Tibial artery (tissue), 4 donors: ENCODE measurements at regions not wholly inside any gene's neighbourhood (a gene's known extent, or its start where the extent isn't known, plus 50 kb on each side); places are given as distances from the start of the nearest gene placed in this dataset.

Source experiments
- DNase-seq, 2 donors: peaks; one replicate each; pipeline ENCODE4 v3.0.0-alpha.2; 2019
- H3K27ac ChIP-seq, 2 donors: fragments of 200-600 bp; sonication (generic) in 1 of 2; 1 replicate in 1 of 2; 2 replicates in 1 of 2; pipeline ENCODE4 v1.5.1; 2018 to 2019; ENCODE audit warnings: mild to moderate bottlenecking in 1 of 2
- H3K27me3 ChIP-seq, 2 donors: fragments of 200-600 bp; sonication (generic) in 1 of 2; one replicate each; pipeline versions ENCODE4 v1.5.1 to v1.6.0; 2016 to 2019
- H3K36me3 ChIP-seq, 3 donors: fragments of 200-600 bp; sonication (generic) in 2 of 3; one replicate each; pipeline ENCODE4 v1.5.1; 2016 to 2019; ENCODE audit warnings: mild to moderate bottlenecking in 2 of 3
- H3K4me1 ChIP-seq, 4 donors: fragments of 200-600 bp; sonication (generic) in 2 of 4; 1 replicate in 3 of 4; 2 replicates in 1 of 4; pipeline ENCODE4 v1.5.1; 2016 to 2019
- H3K4me3 ChIP-seq, 2 donors: fragments of 200-600 bp; sonication (generic) in 1 of 2; 1 replicate in 1 of 2; 2 replicates in 1 of 2; pipeline ENCODE4 v1.5.1; 2018 to 2019; ENCODE audit warnings: mild to moderate bottlenecking in 2 of 2
- H3K9me3 ChIP-seq, 3 donors: fragments of 200-600 bp; sonication (generic) in 1 of 3; one replicate each; pipeline ENCODE4 v1.5.1; 2016 to 2019
- intact Hi-C: fragments of 100-400 bp; cut with DNase I; formaldehyde crosslinking; loops from one replicate; pipeline ENCODE4 v1.15.0; 2023; ENCODE audit warnings: low total_unique reads
- TF ChIP-seq, protein P1 (sequence below), 2 experiments: fragments of 200-600 bp in 1 of 2; fragments of 450-650 bp in 1 of 2; IDR thresholded peaks; one replicate each; pipeline ENCODE4 v1.5.1; 2017 to 2019; ENCODE audit warnings: antibody characterized with exemption in 2 of 2, mild to moderate bottlenecking in 1 of 2, moderate library complexity in 1 of 2

DNA sequence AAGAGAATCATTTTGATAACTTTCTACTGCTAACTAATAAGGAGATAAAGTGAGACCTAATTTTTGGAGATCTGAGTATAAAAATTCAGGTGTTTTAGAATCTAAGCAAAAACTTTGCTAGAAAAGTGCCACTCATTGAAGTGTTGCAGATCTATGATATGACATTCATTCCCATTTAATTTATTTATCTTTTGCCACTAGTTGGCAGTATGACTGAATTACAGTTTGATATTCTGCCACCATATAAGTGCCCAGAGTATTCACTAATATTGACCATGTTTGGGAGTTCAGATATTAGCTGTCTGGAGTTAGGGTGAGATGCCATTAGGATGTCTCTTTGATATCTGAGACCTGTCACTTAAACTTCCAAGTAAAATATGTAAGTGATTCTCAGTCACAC is 251.3 kb upstream of the GBE1 start:
- Histone ChIP-seq H3K4me1 (no peaks in the 10 kb centered on the region), H3K27me3 (no peaks in the 10 kb centered on the region), H3K36me3 (no peaks in the 10 kb centered on the region), H3K4me3 (no peak overlapping the region), H3K27ac (no peak overlapping the region), H3K9me3 (peaks cover 0 to 16% (median 11%) of the 10 kb centered on the region in 3 donors)
- TF ChIP-seq, protein P1, sequence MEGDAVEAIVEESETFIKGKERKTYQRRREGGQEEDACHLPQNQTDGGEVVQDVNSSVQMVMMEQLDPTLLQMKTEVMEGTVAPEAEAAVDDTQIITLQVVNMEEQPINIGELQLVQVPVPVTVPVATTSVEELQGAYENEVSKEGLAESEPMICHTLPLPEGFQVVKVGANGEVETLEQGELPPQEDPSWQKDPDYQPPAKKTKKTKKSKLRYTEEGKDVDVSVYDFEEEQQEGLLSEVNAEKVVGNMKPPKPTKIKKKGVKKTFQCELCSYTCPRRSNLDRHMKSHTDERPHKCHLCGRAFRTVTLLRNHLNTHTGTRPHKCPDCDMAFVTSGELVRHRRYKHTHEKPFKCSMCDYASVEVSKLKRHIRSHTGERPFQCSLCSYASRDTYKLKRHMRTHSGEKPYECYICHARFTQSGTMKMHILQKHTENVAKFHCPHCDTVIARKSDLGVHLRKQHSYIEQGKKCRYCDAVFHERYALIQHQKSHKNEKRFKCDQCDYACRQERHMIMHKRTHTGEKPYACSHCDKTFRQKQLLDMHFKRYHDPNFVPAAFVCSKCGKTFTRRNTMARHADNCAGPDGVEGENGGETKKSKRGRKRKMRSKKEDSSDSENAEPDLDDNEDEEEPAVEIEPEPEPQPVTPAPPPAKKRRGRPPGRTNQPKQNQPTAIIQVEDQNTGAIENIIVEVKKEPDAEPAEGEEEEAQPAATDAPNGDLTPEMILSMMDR (IDR thresholded peaks at IDR 0.05): no peak
- DNase-seq: no peak
- intact Hi-C loops: no loop called here

DNA sequence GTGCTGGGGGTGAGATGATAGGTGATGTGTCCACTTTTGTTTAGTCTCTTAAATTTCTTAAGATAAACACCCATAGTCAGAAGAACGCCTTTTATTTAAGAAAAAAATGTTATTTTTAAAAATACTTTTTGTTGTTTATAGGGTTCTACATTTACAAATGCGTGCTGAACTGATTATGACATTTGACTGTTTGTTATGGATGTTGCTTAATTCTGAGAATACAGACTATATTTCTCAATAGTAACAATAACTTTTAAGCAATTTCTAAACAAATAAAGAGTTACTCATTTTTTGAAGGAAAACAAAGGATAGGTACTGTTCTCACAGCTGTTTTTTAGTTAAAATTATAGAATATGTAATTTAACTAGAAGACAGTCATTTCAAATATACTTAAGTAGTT is 249.9 kb upstream of the GBE1 start:
- DNase-seq: no peak
- Histone ChIP-seq H3K4me3 (no peak overlapping the region), H3K36me3 (no peaks in the 10 kb centered on the region), H3K27ac (no peak overlapping the region), H3K9me3 (peaks cover 0 to 17% (median 16%) of the 10 kb centered on the region in 3 donors), H3K4me1 (no peaks in the 10 kb centered on the region), H3K27me3 (no peaks in the 10 kb centered on the region)
- intact Hi-C loops: no loop called here
- TF ChIP-seq, protein P1 (IDR thresholded peaks at IDR 0.05): no peak

DNA sequence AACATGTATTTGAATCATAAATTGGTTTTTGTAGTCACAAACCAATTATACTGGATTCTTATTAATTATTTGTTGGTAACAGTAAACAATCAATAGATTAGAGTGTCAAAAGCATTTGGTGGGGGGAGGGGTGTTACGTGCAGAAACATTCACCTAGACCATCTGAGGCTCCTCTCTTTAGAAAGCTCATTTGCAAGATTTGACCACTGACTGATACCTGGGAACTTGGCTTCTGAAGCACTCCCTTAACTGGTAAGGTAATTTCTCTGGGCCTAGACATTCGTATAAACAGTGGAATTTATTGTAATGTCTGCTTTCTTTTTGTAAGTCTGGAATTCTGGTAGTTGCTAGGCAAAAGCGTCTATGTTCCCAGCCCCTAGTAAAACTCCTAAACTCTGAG is 243.8 kb upstream of the GBE1 start:
- intact Hi-C loops: no loop called here
- TF ChIP-seq, protein P1 (IDR thresholded peaks at IDR 0.05): no peak
- Histone ChIP-seq H3K36me3 (no peaks in the 10 kb centered on the region), H3K4me3 (no peak overlapping the region), H3K9me3 (peaks cover 0 to 6% (median 6%) of the 10 kb centered on the region in 3 donors), H3K4me1 (peaks cover 0 to 6% (median 0%) of the 10 kb centered on the region in 4 donors), H3K27ac (no peak overlapping the region), H3K27me3 (no peaks in the 10 kb centered on the region)
- DNase-seq: no peak

DNA sequence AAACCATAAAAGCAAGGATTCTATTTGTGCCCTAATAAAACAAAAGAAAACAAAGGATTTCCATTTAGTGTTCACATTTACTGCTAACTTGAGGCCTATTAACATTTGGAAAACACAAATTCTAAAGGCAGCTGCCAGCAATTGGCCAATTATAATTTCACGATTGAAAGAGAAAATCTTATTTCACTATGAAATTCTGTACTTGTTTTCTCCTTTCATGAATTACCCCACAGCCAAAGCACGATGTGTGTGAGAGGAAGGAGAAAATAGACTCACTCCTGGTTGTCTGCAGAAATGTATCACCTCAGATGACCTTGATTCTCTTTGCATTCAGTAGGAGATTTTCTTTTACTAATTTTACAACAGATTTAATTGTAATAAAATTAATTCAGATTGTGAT is 242.8 kb upstream of the GBE1 start:
- intact Hi-C loops: no loop called here
- no peak overlapping the region for H3K4me3 ChIP-seq

DNA sequence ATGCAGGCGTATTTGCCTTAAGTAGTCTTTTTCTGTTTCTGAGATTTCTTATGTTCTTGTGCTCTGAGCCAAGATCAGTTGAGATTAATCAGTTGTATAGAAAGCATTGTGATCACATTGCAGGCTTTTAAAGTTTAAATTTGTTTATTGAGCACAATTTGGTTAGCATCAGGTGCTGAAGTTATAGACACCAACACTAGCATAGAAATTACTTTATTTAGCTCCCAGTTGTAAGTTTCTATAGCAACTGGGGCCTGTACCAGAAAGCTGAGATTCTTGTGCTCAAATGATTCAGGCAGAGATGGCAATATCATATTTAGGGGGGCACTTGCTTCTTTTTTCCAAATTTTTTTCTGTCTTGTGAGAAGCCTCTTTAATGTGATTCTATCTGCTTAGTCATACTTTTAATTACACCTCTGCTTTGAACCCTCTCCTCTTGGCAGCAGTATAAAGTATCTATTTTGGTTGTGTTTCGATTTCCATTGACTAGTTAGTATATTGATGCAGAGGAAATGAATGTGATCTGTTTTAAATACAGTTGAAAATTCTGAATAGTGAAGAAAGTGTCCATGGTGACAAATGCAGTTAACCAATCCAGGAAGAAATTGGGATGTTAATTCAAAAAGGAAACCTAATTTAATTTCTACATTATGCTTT is 241.7 kb upstream of the GBE1 start:
- peaks cover 0 to 6% (median 1%) of the 10 kb centered on the region in 3 donors for H3K9me3 ChIP-seq
- no peak for DNase-seq
- no peak overlapping the region for H3K27ac ChIP-seq
- no peak overlapping the region for H3K4me3 ChIP-seq
- H3K36me3 ChIP-seq: no peaks in the 10 kb centered on the region
- peaks cover 0 to 6% (median 0%) of the 10 kb centered on the region in 4 donors for H3K4me1 ChIP-seq
- H3K27me3 ChIP-seq: no peaks in the 10 kb centered on the region
- TF ChIP-seq, protein P1 (IDR thresholded peaks at IDR 0.05): no peak
- intact Hi-C loops: no loop called here

More for the DNA sequence above, 242.8 kb upstream of the GBE1 start:
- Histone ChIP-seq H3K36me3 (no peaks in the 10 kb centered on the region), H3K27me3 (no peaks in the 10 kb centered on the region), H3K27ac (no peak overlapping the region), H3K4me1 (peaks cover 0 to 6% (median 0%) of the 10 kb centered on the region in 4 donors), H3K9me3 (peaks cover 0 to 6% (median 6%) of the 10 kb centered on the region in 3 donors)
- TF ChIP-seq, protein P1 (IDR thresholded peaks at IDR 0.05): no peak
- no peak for DNase-seq
